ENCODE measurements at regions not wholly inside any gene's neighbourhood (a gene's known extent, or its start where the extent isn't known, plus 50 kb on each side); places are given as distances from the start of the nearest gene placed in this dataset.

DNA sequence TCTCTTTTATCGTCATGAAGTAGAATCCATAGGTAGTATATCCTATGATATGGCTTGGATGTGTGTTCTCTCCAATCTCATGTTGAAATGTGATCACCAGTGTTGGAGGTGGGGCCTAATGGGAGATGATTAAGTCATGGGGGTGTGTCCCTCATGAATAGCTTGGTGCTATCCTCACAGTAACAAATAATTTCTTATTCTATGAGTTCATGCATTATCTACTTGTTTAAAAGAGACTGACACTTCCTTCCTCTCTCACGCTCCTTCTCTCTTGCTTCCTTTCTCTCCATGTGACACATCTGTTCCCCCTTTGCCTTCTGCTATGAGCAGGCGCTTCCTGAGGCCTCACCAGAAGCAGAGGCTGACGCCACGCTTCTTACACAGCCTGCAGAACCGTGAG is 165.6 kb downstream of the MREG start:
- Histone ChIP-seq H2AFZ (ENCODE audit: low read depth, low read length) (no peak overlapping the region), H3K4me3 (no peak overlapping the region), H3K4me1 (replicated peaks in 1 of 2; ENCODE audit: control insufficient read depth in 2 of 2, insufficient read depth in 2 of 2, low read length in 2 of 2) (no peaks in the 10 kb centered on the region), H3K27ac (ENCODE audit: extremely low read depth, low read depth, low read length) (no peak overlapping the region), H3K36me3 (ENCODE audit: control insufficient read depth, insufficient read depth, low read length) (no peaks in the 10 kb centered on the region), H3K9me3 (replicated peaks; ENCODE audit: control insufficient read depth, insufficient read depth, low read depth, low read length) (no peaks in the 10 kb centered on the region), H3K9ac (ENCODE audit: insufficient read depth in 1 of 2, low read depth in 2 of 2, low read length in 2 of 2) (no peak overlapping the region), H3K9me1 (ENCODE audit: control insufficient read depth, insufficient read depth, low read length) (no peaks in the 10 kb centered on the region), H3K79me2 (ENCODE audit: control insufficient read depth, insufficient read depth, low read length) (no peaks in the 10 kb centered on the region), H4K20me1 (replicated peaks; ENCODE audit: control insufficient read depth, insufficient read depth, low read length) (no peaks in the 10 kb centered on the region), H3K4me2 (ENCODE audit: insufficient read depth, low read length) (no peak overlapping the region), H3K27me3 (ENCODE audit: control insufficient read depth in 2 of 2, insufficient read depth in 2 of 2, low read length in 2 of 2) (no peaks in the 10 kb centered on the region)
- POLR2A ChIA-PET, result no interaction called here
- FAIRE-seq (no peak), ATAC-seq (no peak), DNase-seq (ENCODE audit: extremely low read depth in 1 of 4, low spot score in 3 of 4) (no peak)
- CTCF ChIA-PET (ENCODE audit: low intra/inter-chr PET ratio), result no interaction called here
- BruUV-seq (replicated peaks), result no TSS peak
- TF ChIP-seq MXD1 (CRISPR knock-in tag; IDR thresholded peaks at IDR 0.05; ENCODE audit: borderline replicate concordance, poor library complexity, severe bottlenecking), result no peak
- TF ChIP-seq TCF7 (IDR thresholded peaks at IDR 0.05; ENCODE audit: borderline replicate concordance), result no peak
- no peak for TF ChIP-seq ZNF24 (IDR thresholded peaks at IDR 0.05)
- TF ChIP-seq, protein P1, sequence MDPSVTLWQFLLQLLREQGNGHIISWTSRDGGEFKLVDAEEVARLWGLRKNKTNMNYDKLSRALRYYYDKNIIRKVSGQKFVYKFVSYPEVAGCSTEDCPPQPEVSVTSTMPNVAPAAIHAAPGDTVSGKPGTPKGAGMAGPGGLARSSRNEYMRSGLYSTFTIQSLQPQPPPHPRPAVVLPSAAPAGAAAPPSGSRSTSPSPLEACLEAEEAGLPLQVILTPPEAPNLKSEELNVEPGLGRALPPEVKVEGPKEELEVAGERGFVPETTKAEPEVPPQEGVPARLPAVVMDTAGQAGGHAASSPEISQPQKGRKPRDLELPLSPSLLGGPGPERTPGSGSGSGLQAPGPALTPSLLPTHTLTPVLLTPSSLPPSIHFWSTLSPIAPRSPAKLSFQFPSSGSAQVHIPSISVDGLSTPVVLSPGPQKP (CRISPR knock-in tag; IDR thresholded peaks at IDR 0.05), result no peak
- TF ChIP-seq, protein P2, sequence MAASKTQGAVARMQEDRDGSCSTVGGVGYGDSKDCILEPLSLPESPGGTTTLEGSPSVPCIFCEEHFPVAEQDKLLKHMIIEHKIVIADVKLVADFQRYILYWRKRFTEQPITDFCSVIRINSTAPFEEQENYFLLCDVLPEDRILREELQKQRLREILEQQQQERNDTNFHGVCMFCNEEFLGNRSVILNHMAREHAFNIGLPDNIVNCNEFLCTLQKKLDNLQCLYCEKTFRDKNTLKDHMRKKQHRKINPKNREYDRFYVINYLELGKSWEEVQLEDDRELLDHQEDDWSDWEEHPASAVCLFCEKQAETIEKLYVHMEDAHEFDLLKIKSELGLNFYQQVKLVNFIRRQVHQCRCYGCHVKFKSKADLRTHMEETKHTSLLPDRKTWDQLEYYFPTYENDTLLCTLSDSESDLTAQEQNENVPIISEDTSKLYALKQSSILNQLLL (CRISPR knock-in tag; IDR thresholded peaks at IDR 0.05; ENCODE audit: borderline replicate concordance), result no peak
- TF ChIP-seq TCFL5 (CRISPR knock-in tag; conservative IDR thresholded peaks at IDR 0.05), result no peak
- no peak for TF ChIP-seq CBX8 (IDR thresholded peaks at IDR 0.05; ENCODE audit: borderline replicate concordance, extremely low read depth, low read depth, low read length, poor library complexity, severe bottlenecking)
- TF ChIP-seq HDAC1 (IDR thresholded peaks at IDR 0.05), result no peak
- no peak for TF ChIP-seq ADNP (tag; IDR thresholded peaks at IDR 0.05)
- no peak for TF ChIP-seq ZNF436 (CRISPR knock-in tag; IDR thresholded peaks at IDR 0.05)
- TF ChIP-seq SRSF1 (IDR thresholded peaks at IDR 0.05; ENCODE audit: low read depth, low read length), result no peak
- TF ChIP-seq THAP12 (CRISPR knock-in tag; IDR thresholded peaks at IDR 0.05), result no peak
- no peak for TF ChIP-seq BRCA1 (IDR thresholded peaks at IDR 0.05)
- no peak for TF ChIP-seq BRCA1 (CRISPR knock-in tag; IDR thresholded peaks at IDR 0.05)
- TF ChIP-seq ZNF785 (CRISPR knock-in tag; IDR thresholded peaks at IDR 0.05), result no peak
- no peak for TF ChIP-seq SMC3 (conservative IDR thresholded peaks at IDR 0.05; ENCODE audit: insufficient read depth, low read depth, low read length)
- in situ Hi-C loops (cut with MboI) (no loop called here), intact Hi-C loops (cut with micrococcal nuclease) (no loop called here)
- WGBS (ENCODE audit: insufficient coverage, low coverage, missing lambda C conversion rate), result 46% methylated on average over 6 of the region's 6 CpGs
